HCT116 (cell line): ENCODE measurements at regions not wholly inside any gene's neighbourhood (a gene's known extent, or its start where the extent isn't known, plus 50 kb on each side); places are given as distances from the start of the nearest gene placed in this dataset.

Source experiments
- ATAC-seq: fragments of 200-7000 bp; cut with Tn5 transposase; 2 replicates; pipeline ENCODE4 v1.9.1; 2020; ENCODE audit warnings: mild to moderate bottlenecking, moderate library complexity
- BruUV-seq: library from RNA; stranded (reverse); fragments of 400-500 nt; replicated peaks from 2 replicates; lab custom pipeline; 2021; lab: Mats Ljungman, UMichigan
- CTCF ChIA-PET: fragments of 300-600 bp; sonication (Branson Sonifier 250); formaldehyde crosslinking; loops from one replicate; lab custom pipeline; 2021; ENCODE audit warnings: antibody characterized with exemption; lab: Charles Lee
- POLR2A ChIA-PET: fragments of 300-600, 350-600 bp; sonication (Branson Sonifier 250); formaldehyde crosslinking; loops from one replicate; lab custom pipeline; 2021; ENCODE audit warnings: antibody characterized with exemption; lab: Charles Lee
- RAD21 ChIA-PET, 2 experiments: fragments of 300-600 bp; sonication (Branson Sonifier 250); formaldehyde crosslinking; loops; one replicate each; lab custom pipeline; 2023; ENCODE audit warnings: low total read pairs in 2 of 2; ENCODE audit not compliant: uncharacterized antibody in 2 of 2, unreplicated experiment in 2 of 2, low non-redundant PET in 1 of 2; lab: Charles Lee
- DNase-seq: peaks from one replicate; pipeline ENCODE4 v3.0.0-alpha.2; 2010; ENCODE audit warnings: low read depth, low spot score
- H2AFZ ChIP-seq: fragments of 200-600 bp; shearing (Covaris generic), sonication (generic); 2 replicates; pipeline ENCODE4 v1.6.1; 2017; ENCODE audit warnings: low read depth, mixed run types, mixed read lengths, antibody characterized with exemption, low read length; ENCODE audit not compliant: poor library complexity, severe bottlenecking
- H3K27ac ChIP-seq: 2 replicates; pipeline ENCODE4 v1.5.1; 2012; ENCODE audit warnings: low read depth, low read length
- H3K27me3 ChIP-seq: fragments of 200-600 bp; sonication (generic); 2 replicates; pipeline ENCODE4 v1.6.1; 2016; ENCODE audit warnings: mixed run types, low read length, mixed read lengths; ENCODE audit not compliant: insufficient read depth
- H3K36me3 ChIP-seq, 2 experiments: fragments of 200-500 bp in 1 of 2; fragments of 200-600 bp in 1 of 2; sonication (Bioruptor generic) in 1 of 2; sonication (generic) in 1 of 2; 2 replicates each; pipeline versions ENCODE4 v1.5.1 to v1.6.1; 2014 to 2016; ENCODE audit warnings: low read length in 2 of 2, inconsistent platforms in 1 of 2, mixed read lengths in 1 of 2, mixed run types in 1 of 2; ENCODE audit not compliant: insufficient read depth in 2 of 2, control insufficient read depth in 1 of 2
- H3K4me1 ChIP-seq, 2 experiments: fragments of 200-600 bp in 1 of 2; sonication (generic) in 1 of 2; 2 replicates each; pipeline versions ENCODE4 v1.5.1 to v1.6.1; 2012 to 2017; ENCODE audit warnings: low read length in 2 of 2, inconsistent platforms in 1 of 2, mild to moderate bottlenecking in 1 of 2, mixed read lengths in 1 of 2, mixed run types in 1 of 2, moderate library complexity in 1 of 2; ENCODE audit not compliant: insufficient read depth in 2 of 2, control insufficient read depth in 1 of 2
- H3K4me2 ChIP-seq: fragments of 200-600 bp; sonication (generic); 2 replicates; pipeline ENCODE4 v1.6.1; 2017; ENCODE audit warnings: mixed run types, low read length, mixed read lengths
- H3K4me3 ChIP-seq, 2 experiments: fragments of 200-600 bp in 1 of 2; sonication (generic) in 1 of 2; replicated peaks in 1 of 2; 2 replicates each; pipeline ENCODE4 v1.5.1; 2011 to 2016; ENCODE audit warnings: low read length in 2 of 2, control low read depth in 1 of 2, low read depth in 1 of 2, mild to moderate bottlenecking in 1 of 2, mixed read lengths in 1 of 2, mixed run types in 1 of 2
- H3K79me2 ChIP-seq: fragments of 200-600 bp; sonication (generic); 2 replicates; pipeline ENCODE4 v1.6.1; 2017; ENCODE audit warnings: mild to moderate bottlenecking, mixed run types, low read length, moderate library complexity, mixed read lengths; ENCODE audit not compliant: insufficient read depth
- H3K9ac ChIP-seq: fragments of 200-600 bp; sonication (generic); 2 replicates; pipeline ENCODE4 v1.6.1; 2016; ENCODE audit warnings: low read length, mixed read lengths
- H3K9me2 ChIP-seq: fragments of 200-600 bp; sonication (generic), shearing (Covaris generic); 2 replicates; pipeline ENCODE4 v1.6.1; 2017; ENCODE audit warnings: mixed run types, mild to moderate bottlenecking, moderate library complexity; ENCODE audit not compliant: insufficient read depth
- H3K9me3 ChIP-seq, 2 experiments: fragments of 200-500 bp in 1 of 2; fragments of 200-600 bp in 1 of 2; sonication (Bioruptor generic) in 1 of 2; sonication (generic) in 1 of 2; 2 replicates each; pipeline ENCODE4 v1.6.1; 2014 to 2017; ENCODE audit warnings: low read length in 2 of 2, mixed read lengths in 2 of 2, inconsistent platforms in 1 of 2, low read depth in 1 of 2, mild to moderate bottlenecking in 1 of 2, mixed run types in 1 of 2, moderate library complexity in 1 of 2; ENCODE audit not compliant: control insufficient read depth in 1 of 2, insufficient read depth in 1 of 2
- H4K20me1 ChIP-seq: fragments of 200-600 bp; sonication (generic), shearing (Covaris generic); 2 replicates; pipeline ENCODE4 v1.6.1; 2017; ENCODE audit warnings: mixed run types, mild to moderate bottlenecking, moderate library complexity; ENCODE audit not compliant: insufficient read depth
- CBX3 ChIP-seq: IDR thresholded peaks from 2 replicates; pipeline ENCODE4 v1.6.1; 2012; ENCODE audit warnings: low read depth
- CTCF ChIP-seq, 3 experiments: fragments of 200-600 bp in 1 of 3; sonication (generic) in 1 of 3; IDR thresholded peaks in 2 of 3; conservative IDR thresholded peaks in 1 of 3; 2 replicates each; pipeline ENCODE4 v1.5.1; 2012 to 2017; ENCODE audit warnings: low read depth in 2 of 3, low read length in 2 of 3, antibody characterized with exemption in 1 of 3, borderline replicate concordance in 1 of 3, control low read depth in 1 of 3, mild to moderate bottlenecking in 1 of 3, mixed read lengths in 1 of 3, mixed run types in 1 of 3, moderate library complexity in 1 of 3; ENCODE audit not compliant: insufficient read depth in 1 of 3
- EGR1 ChIP-seq: IDR thresholded peaks from 2 replicates; pipeline ENCODE4 v1.6.1; 2012; ENCODE audit warnings: low read depth
- RAD21 ChIP-seq: IDR thresholded peaks from 2 replicates; pipeline ENCODE4 v1.6.1; 2012; ENCODE audit warnings: low read depth, mild to moderate bottlenecking
- TCF7L2 ChIP-seq: IDR thresholded peaks from 2 replicates; pipeline ENCODE4 v1.7.0; 2011; ENCODE audit warnings: borderline replicate concordance, inconsistent platforms; ENCODE audit not compliant: insufficient read depth, insufficient read length; ENCODE audit errors: extremely low read depth
- YY1 ChIP-seq: IDR thresholded peaks from 2 replicates; pipeline ENCODE4 v1.6.1; 2011; ENCODE audit warnings: low read length, low read depth, moderate library complexity, mild to moderate bottlenecking; ENCODE audit not compliant: insufficient replicate concordance; ENCODE audit errors: extremely low read depth
- intact Hi-C: fragments of 100-400 bp; cut with micrococcal nuclease; formaldehyde crosslinking; loops from 2 replicates; pipeline ENCODE4 v1.10.0; 2022
- TF ChIP-seq, protein P1 (sequence below): IDR thresholded peaks from 2 replicates; pipeline ENCODE4 v1.6.1; 2012; ENCODE audit warnings: low read depth

GRCh38 chr6:151674578-151674977 lies 132.9 kb upstream of the ESR1 start (continued):
- TF ChIP-seq, protein P1, sequence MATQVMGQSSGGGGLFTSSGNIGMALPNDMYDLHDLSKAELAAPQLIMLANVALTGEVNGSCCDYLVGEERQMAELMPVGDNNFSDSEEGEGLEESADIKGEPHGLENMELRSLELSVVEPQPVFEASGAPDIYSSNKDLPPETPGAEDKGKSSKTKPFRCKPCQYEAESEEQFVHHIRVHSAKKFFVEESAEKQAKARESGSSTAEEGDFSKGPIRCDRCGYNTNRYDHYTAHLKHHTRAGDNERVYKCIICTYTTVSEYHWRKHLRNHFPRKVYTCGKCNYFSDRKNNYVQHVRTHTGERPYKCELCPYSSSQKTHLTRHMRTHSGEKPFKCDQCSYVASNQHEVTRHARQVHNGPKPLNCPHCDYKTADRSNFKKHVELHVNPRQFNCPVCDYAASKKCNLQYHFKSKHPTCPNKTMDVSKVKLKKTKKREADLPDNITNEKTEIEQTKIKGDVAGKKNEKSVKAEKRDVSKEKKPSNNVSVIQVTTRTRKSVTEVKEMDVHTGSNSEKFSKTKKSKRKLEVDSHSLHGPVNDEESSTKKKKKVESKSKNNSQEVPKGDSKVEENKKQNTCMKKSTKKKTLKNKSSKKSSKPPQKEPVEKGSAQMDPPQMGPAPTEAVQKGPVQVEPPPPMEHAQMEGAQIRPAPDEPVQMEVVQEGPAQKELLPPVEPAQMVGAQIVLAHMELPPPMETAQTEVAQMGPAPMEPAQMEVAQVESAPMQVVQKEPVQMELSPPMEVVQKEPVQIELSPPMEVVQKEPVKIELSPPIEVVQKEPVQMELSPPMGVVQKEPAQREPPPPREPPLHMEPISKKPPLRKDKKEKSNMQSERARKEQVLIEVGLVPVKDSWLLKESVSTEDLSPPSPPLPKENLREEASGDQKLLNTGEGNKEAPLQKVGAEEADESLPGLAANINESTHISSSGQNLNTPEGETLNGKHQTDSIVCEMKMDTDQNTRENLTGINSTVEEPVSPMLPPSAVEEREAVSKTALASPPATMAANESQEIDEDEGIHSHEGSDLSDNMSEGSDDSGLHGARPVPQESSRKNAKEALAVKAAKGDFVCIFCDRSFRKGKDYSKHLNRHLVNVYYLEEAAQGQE: no peak
- no peak for TF ChIP-seq EGR1

- H3K27ac ChIP-seq: no peak overlapping the region
- H3K4me3 ChIP-seq: peak overlapping the region in 1 of 2 experiments; percentile 20; a peak in 1 of 4 replicates
- CTCF ChIA-PET: interaction anchor here (1.0 to 2.4 kb wide), 5 partner anchors 11 to 449 kb away, joined by 3 to 14 read pairs (median 6); no protein-coding TSS in a partner anchor
- no peak for TF ChIP-seq TCF7L2
- TF ChIP-seq RAD21: peak; percentile 93
- TF ChIP-seq YY1: peak; percentile 84
- TF ChIP-seq CBX3: 0 out of 2 replicates have a peak, but pooled peaks have one; percentile 61
- TF ChIP-seq CTCF (IDR thresholded peaks at IDR 0.05 in 2 of 3, conservative IDR thresholded peaks at IDR 0.05 in 1 of 3; ENCODE audit: borderline replicate concordance in 1 of 3, insufficient read depth in 1 of 3, low read depth in 2 of 3, low read length in 2 of 3): peak; percentile 83 to 98 (median 98)
- TF ChIP-seq, all 23 proteins: peak for 4
- ATAC-seq (peak; percentile 97), DNase-seq (peak; percentile 57)
- H2AFZ ChIP-seq: peak overlapping the region; percentile 66
- ChIA-PET POLR2A (no interaction called here), RAD21 (interaction anchor here in 1 of 2 experiments (1.0 kb wide), 1 partner anchor 449 kb away, joined by 3 read pairs; no protein-coding TSS in a partner anchor)
- no peaks in the 10 kb centered on the region for H4K20me1 ChIP-seq
- H3K4me2 ChIP-seq: peak overlapping the region; percentile 48
- no peak overlapping the region for H3K9ac ChIP-seq
- H3K36me3 ChIP-seq: no peaks in the 10 kb centered on the region
- H3K9me2 ChIP-seq: no peaks in the 10 kb centered on the region
- no TSS peak for BruUV-seq
- H3K9me3 ChIP-seq: no peaks in the 10 kb centered on the region
- intact Hi-C loops: loop anchor here (1.0 to 5.0 kb wide), 3 partner anchors 86 to 681 kb away; no protein-coding TSS in a partner anchor
- H3K79me2 ChIP-seq: no peaks in the 10 kb centered on the region
- peaks cover 0 to 10% of the 10 kb centered on the region in 2 experiments; a peak in 1 of 4 replicates for H3K4me1 ChIP-seq
- H3K27me3 ChIP-seq: no peaks in the 10 kb centered on the region
Measured at GRCh38 chr6:151675746-151676459, 131.6 kb upstream of the ESR1 start.
